GM19372 (cell line): ENCODE measurements at regions not wholly inside any gene's neighbourhood (a gene's known extent, or its start where the extent isn't known, plus 50 kb on each side); places are given as distances from the start of the nearest gene placed in this dataset.

Experiments used
- ATAC-seq: cut with Tn5 transposase; IDR thresholded peaks from one replicate; pipeline ENCODE4 v1.9.1; 2021; ENCODE audit warnings: mild to moderate bottlenecking, low read depth, moderate library complexity; ENCODE audit not compliant: unreplicated experiment

GRCh38 chr18:24964216-24964615 lies 387.8 kb downstream of the ZNF521 start:
- peak; percentile 71 for ATAC-seq

GRCh38 chr18:24968238-24968775 lies 383.7 kb downstream of the ZNF521 start:
- ATAC-seq, result no peak

DNA sequence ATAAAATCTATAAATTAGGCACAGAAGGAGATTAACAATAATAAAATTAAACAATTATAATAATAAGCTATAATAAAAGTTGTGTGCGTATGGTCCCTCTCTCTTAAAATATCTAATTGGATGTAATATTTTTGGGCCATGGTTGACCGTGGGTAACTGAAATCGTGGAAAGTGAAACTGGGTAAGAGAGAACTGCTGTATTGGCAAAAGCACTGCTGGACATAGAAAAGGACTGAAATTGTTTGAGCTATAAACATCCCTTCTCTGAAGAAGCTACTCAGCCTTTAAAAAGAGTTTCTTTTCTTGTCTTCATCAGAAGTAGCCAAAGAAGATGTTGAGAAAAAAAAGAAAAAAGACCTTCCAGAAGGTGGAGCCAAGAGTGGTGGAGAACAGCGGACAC lies 379.4 kb downstream of the ZNF521 start:
- no peak for ATAC-seq

- no peak for ATAC-seq
Observed at GRCh38 chr18:24974431-24974830, 377.5 kb downstream of the ZNF521 start.

- ATAC-seq, result no peak
Observed at GRCh38 chr18:24975496-24976372, 376.2 kb downstream of the ZNF521 start.

GRCh38 chr18:24976502-24976901 lies 375.5 kb downstream of the ZNF521 start:
- ATAC-seq, result no peak

- no peak for ATAC-seq
Observed at GRCh38 chr18:24979235-24979634, 372.7 kb downstream of the ZNF521 start.

GRCh38 chr18:24982831-24983230 lies 369.1 kb downstream of the ZNF521 start:
- no peak for ATAC-seq

GRCh38 chr18:24983566-24984139 lies 368.3 kb downstream of the ZNF521 start:
- ATAC-seq, result no peak

DNA sequence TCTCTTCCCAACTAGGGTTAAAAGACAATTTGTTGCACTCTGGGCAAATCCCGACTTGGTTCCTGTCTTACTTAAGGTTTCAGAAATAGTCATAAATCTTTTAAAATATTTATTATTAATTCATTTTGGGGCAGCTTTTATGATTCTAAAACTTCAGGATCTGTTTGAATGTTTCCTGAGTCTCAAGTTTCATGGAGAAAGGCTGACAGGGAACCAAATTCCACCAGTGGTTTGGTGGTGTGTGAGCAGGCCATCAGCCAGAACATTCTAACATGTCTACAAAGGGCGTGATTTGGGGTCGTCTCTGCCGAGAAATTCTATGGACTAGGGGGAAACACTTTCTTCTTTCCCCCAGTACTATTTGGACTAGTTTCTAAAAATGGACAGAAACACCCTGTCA lies 366.4 kb downstream of the ZNF521 start:
- ATAC-seq, result no peak

DNA sequence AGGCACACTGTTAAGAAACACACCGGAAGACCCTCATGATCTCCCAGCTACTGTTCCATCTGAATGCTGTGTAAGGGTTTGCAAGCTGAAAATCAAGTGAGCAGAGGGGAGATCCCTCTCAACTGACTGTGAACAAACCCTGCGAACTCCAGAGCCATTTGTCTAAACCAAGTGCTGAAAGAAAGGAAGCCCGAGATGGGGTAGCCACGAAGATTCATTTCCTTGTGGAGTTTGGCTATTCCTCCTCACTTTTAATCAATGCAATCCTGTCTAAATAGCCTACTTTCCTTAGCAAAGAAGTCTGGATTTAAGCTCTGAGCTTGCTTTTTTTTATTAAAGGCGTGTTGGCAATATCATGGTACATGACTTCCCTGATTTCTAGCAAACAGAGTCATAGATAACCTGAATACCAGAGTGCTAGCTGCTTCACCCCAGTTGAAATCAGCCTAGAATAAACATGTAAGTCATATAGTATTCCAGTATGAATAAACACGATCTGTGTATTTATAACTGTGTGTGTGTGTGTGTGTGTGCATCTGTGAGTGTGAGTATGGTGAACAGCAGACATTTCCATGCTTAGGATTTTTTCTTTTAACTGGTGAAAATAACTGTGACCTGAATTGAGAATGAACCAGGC lies 365.2 kb downstream of the ZNF521 start:
- ATAC-seq, result no peak

DNA sequence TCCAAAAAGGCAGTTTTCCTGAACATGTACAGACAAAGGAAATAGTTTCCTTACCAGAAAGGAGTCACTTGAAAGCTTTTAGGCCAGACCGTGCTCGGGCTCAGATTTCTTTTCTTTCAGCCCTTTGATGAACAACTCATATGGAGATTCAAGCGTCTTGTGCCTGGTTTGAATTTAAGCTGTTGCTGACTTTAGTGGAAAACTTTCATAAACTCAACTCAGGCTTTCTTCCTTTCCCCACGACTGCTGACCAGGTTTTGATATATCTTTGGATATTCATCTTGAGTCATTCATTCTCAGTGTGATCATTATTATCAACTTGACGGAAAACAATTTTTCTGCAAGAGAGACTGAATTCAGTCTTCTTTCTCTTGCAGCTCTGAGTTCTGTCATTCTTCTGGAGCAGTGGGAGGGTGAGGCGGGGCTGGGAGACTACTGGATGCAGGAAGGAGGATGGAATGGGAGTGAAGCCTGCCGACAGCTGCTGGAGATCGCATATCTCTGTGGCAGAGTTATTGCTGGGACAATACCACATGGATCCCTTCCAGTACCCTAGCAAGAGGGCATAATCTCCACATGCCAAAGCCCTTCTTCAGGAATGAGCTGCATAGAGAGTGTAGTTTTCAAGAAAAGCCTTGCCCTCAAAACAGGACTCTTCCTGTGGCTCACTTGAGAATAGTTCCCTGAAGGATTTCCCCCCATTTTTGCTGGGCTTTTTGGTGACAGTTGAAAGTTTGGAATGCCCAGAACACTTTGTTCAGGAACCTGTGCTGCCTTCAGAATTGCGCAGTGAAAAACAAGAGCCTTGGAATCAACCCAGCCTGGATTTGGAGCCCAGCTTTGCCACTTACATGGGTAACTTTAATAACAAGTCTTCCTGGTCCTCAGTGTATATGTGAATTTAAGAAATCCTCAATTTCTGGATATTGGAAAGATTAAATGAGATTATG lies 364.4 kb downstream of the ZNF521 start:
- no peak for ATAC-seq

GRCh38 chr18:24988253-24988840 lies 363.6 kb downstream of the ZNF521 start:
- ATAC-seq, result no peak

DNA sequence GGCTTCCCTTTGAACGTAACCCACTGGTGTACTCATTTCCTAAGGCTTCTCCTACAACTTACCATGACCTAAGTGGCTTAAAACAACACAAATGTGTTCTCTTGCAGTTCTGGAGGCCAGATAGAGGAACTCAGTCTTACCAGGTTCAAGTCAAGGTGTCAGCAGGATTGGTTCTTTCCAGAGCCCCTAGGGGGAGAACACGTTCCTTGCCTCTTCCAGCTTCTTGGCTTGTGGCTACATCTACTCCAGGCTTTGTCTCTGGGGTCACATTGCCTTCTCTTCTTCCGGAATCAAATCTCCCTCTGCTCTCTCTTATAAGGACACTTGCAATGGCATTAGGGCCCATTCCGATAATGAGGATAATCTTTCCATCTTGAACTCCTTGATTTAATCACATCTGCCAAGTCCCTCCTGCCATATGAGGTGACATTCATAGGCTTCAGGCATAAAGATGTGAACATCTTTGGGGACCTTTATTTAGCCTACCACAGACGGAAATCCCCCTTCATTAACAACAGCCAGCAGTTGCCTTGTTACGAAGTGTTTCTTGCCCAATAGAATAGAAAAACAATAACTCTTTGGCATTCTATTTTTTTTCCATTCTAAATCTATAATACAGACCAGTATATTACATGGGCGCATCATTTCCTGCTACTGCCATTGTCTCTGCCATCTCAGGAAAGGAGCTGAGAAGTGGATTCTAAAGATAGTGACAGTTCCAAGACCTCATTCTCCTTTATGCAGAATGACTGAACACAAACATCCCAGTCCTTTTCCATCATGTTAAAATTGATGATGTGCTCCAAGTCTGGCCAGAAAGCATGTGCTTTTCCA lies 362.0 kb downstream of the ZNF521 start:
- ATAC-seq, result no peak

DNA sequence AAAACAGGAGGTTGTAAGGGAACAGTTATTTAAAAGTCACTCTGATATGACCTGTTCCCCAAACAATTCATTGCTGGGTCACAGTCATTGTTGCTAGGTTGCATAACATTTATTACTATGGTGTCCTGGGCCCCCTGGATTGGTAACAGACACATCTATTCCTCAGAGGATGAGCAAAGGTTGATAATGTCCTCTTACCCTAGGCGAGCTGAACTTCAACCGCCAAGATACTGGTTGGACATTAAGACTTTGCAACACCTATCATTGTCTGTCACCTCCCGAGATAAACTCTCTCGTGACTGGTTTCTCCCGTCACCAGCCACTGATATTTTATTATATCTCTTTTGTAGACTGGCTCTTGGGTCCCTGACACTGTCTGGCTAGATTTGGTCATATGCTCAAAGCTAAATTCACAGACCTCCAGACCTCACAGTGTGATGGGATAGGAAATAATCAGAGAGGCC lies 361.3 kb downstream of the ZNF521 start:
- ATAC-seq, result no peak

- ATAC-seq, result no peak
Observed at GRCh38 chr18:24991141-24992060, 360.6 kb downstream of the ZNF521 start.

DNA sequence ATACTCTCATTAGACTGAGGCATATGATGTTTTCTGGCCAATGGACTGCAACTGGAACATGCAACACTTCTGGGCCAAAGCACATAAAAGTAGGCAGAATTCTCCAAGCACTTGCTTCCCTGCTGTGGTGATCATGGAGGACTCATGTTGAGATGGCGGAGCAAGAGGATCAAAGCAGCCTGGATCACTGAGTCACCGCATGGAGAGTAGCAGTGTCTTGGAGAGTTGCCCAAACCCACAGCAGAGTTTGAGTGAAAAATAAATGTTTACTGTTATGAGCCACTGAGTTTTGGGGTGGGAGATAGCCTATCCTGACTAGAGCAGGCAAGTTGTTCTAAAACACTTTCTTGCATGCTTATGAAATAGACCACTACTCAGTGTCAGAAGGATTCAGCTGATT lies 359.5 kb downstream of the ZNF521 start:
- no peak for ATAC-seq

DNA sequence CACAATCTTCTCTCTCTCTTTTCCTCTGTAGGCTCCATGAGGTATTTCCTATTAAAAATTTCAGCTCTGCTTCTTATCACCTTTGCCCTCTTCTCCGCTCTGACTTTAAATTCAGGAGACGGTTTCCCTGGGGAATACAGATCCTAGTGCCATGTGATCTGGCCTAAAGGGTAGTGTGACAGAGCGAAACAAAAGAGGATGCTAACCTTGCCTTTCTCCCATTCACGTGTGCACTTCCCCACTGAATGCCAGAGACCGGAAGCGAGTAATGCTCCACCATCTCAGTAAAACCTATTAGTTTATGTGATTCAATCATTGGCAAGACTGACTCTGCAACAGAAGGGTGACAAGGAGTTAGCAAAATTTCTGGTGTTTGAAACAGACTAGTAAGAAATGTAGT lies 358.3 kb downstream of the ZNF521 start:
- ATAC-seq, result no peak
